ENCODE measurements at regions not wholly inside any gene's neighbourhood (a gene's known extent, or its start where the extent isn't known, plus 50 kb on each side); places are given as distances from the start of the nearest gene placed in this dataset.

DNA sequence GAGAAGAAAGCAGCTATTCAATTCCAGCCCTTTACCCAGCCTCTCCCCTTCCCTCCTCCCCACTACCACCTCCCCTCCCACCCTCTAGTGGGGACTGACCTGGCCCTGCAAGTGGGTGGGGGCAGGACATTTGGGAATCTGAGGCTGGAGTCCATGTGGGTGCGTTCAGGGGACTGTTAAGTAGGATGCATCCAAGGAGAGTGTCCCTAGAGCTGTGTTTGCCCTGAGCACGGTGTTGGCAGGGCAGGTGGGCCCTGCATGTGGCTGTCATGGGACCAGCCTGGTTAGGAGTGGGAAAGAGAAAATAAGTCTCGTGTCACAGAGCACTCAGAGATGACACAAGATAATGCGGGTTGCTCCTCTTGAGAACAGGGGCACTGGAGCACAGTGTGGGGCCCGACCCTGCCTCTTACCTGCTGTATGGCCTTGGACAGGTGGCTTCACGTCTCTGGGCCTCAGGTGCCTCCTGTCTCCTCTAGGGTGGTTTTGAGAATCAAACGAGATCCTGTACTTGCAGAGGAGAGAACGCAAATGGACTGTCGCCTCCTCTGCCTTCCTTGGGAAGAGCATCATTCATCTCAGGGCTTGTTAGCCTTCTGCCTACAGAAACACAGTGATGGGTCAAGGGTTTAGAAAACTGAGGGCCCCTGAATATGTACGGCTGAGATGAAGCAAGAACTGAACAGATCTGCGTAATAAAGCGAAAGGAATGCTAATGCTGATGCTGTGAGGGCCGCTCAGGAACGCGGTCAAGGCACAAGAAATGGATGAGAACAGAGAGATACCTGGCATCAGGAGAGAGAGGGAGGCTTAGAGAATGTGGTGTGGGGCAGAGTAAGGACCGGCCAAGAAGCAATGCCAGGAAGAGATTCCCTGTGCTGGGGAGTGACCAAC, 187.7 kb upstream of the HAAO start:
- intact Hi-C loops (cut with micrococcal nuclease; ENCODE audit: unreplicated experiment) = loop anchor here (5.0 to 10.0 kb wide), 2 partner anchors 155 to 242 kb away; no protein-coding TSS in a partner anchor
- TF ChIP-seq, protein P1, sequence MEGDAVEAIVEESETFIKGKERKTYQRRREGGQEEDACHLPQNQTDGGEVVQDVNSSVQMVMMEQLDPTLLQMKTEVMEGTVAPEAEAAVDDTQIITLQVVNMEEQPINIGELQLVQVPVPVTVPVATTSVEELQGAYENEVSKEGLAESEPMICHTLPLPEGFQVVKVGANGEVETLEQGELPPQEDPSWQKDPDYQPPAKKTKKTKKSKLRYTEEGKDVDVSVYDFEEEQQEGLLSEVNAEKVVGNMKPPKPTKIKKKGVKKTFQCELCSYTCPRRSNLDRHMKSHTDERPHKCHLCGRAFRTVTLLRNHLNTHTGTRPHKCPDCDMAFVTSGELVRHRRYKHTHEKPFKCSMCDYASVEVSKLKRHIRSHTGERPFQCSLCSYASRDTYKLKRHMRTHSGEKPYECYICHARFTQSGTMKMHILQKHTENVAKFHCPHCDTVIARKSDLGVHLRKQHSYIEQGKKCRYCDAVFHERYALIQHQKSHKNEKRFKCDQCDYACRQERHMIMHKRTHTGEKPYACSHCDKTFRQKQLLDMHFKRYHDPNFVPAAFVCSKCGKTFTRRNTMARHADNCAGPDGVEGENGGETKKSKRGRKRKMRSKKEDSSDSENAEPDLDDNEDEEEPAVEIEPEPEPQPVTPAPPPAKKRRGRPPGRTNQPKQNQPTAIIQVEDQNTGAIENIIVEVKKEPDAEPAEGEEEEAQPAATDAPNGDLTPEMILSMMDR (IDR thresholded peaks at IDR 0.05) = no peak
- TF ChIP-seq POLR2AphosphoS5 (IDR thresholded peaks at IDR 0.05; ENCODE audit: low read depth, low read length) (no peak), TCF7L2 (IDR thresholded peaks at IDR 0.05; ENCODE audit: low read depth, low read length) (no peak), SIN3A (IDR thresholded peaks at IDR 0.05; ENCODE audit: borderline replicate concordance, insufficient read depth, low read depth, low read length) (no peak)
- TF ChIP-seq, protein P2, sequence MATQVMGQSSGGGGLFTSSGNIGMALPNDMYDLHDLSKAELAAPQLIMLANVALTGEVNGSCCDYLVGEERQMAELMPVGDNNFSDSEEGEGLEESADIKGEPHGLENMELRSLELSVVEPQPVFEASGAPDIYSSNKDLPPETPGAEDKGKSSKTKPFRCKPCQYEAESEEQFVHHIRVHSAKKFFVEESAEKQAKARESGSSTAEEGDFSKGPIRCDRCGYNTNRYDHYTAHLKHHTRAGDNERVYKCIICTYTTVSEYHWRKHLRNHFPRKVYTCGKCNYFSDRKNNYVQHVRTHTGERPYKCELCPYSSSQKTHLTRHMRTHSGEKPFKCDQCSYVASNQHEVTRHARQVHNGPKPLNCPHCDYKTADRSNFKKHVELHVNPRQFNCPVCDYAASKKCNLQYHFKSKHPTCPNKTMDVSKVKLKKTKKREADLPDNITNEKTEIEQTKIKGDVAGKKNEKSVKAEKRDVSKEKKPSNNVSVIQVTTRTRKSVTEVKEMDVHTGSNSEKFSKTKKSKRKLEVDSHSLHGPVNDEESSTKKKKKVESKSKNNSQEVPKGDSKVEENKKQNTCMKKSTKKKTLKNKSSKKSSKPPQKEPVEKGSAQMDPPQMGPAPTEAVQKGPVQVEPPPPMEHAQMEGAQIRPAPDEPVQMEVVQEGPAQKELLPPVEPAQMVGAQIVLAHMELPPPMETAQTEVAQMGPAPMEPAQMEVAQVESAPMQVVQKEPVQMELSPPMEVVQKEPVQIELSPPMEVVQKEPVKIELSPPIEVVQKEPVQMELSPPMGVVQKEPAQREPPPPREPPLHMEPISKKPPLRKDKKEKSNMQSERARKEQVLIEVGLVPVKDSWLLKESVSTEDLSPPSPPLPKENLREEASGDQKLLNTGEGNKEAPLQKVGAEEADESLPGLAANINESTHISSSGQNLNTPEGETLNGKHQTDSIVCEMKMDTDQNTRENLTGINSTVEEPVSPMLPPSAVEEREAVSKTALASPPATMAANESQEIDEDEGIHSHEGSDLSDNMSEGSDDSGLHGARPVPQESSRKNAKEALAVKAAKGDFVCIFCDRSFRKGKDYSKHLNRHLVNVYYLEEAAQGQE (IDR thresholded peaks at IDR 0.05; ENCODE audit: insufficient read depth in 1 of 2, low read depth in 2 of 2, low read length in 1 of 2) = no peak
- no peaks in the 10 kb centered on the region for H3K4me1 ChIP-seq (ENCODE audit: control insufficient read depth, insufficient read depth, low read length)
- in situ Hi-C loops (cut with HindIII; ENCODE audit: low pct_unique_long_range_greater_than_20kb, low sequenced_read_pairs) = no loop called here
- no peak for DNase-seq (ENCODE audit: low read depth, low spot score)
- POLR2A ChIA-PET = interaction anchor here (0.8 kb wide), 1 partner anchor 247 kb away, joined by 5 read pairs; the partner anchor contains the start of gene ZFP36L2
- no peaks in the 10 kb centered on the region for H3K27me3 ChIP-seq (ENCODE audit: control insufficient read depth, insufficient read depth, low read length)
- CTCF ChIA-PET = no interaction called here
- no peak overlapping the region for H3K4me3 ChIP-seq (ENCODE audit: low read depth in 2 of 2, low read length in 2 of 2)
- H3K9me3 ChIP-seq (ENCODE audit: control insufficient read depth, insufficient read depth, low read depth, low read length) = no peaks in the 10 kb centered on the region
- H3K27ac ChIP-seq (ENCODE audit: low read length) = no peak overlapping the region
- ATAC-seq = no peak
- BruUV-seq (replicated peaks) = no TSS peak
- H3K36me3 ChIP-seq (ENCODE audit: control insufficient read depth, insufficient read depth, low read length) = no peaks in the 10 kb centered on the region

DNA sequence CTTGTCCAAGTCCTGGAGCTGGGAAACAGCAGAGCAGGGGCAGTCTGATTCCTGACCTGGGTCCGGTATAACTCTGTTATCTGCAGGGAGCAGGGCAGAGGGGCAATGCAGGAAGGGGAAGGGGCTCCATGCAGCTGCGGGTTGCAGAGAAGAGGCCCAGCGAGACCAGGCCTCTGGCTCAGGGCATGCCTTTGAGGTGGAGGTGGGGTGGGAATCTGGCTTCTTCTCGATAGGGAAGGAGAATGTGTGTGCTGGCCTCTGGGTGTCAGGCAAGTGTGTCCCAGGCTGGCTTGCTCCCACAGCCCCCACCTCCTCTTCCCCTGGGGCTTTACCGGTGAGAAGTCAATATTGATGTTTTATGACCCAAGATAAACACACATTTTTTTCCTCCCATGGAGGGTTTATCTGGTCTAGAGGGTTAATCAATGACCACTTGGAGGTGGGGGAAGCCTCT, 187.1 kb upstream of the HAAO start:
- TF ChIP-seq, protein P2 (IDR thresholded peaks at IDR 0.05; ENCODE audit: insufficient read depth in 1 of 2, low read depth in 2 of 2, low read length in 1 of 2) = no peak
- in situ Hi-C loops (cut with HindIII; ENCODE audit: low pct_unique_long_range_greater_than_20kb, low sequenced_read_pairs) = no loop called here
- no TSS peak for BruUV-seq (replicated peaks)
- no peaks in the 10 kb centered on the region for H3K9me3 ChIP-seq (ENCODE audit: control insufficient read depth, insufficient read depth, low read depth, low read length)
- ChIA-PET CTCF (interaction anchor here (0.7 kb wide), 1 partner anchor 25 kb away, joined by 3 read pairs; no protein-coding TSS in a partner anchor), POLR2A (interaction anchor here (0.8 kb wide), 1 partner anchor 247 kb away, joined by 5 read pairs; the partner anchor contains the start of gene ZFP36L2)
- no peak overlapping the region for H3K27ac ChIP-seq (ENCODE audit: low read length)
- no peaks in the 10 kb centered on the region for H3K27me3 ChIP-seq (ENCODE audit: control insufficient read depth, insufficient read depth, low read length)
- no peak overlapping the region for H3K4me3 ChIP-seq (ENCODE audit: low read depth in 2 of 2, low read length in 2 of 2)
- no peaks in the 10 kb centered on the region for H3K36me3 ChIP-seq (ENCODE audit: control insufficient read depth, insufficient read depth, low read length)
- ATAC-seq (no peak), DNase-seq (ENCODE audit: low read depth, low spot score) (no peak)
- intact Hi-C loops (cut with micrococcal nuclease; ENCODE audit: unreplicated experiment) = loop anchor here (5.0 to 10.0 kb wide), 2 partner anchors 155 to 243 kb away; no protein-coding TSS in a partner anchor
- H3K4me1 ChIP-seq (ENCODE audit: control insufficient read depth, insufficient read depth, low read length) = peaks cover 3% of the 10 kb centered on the region; the same call in 1 of the 2 replicates

Data from Panc1 (cell line).